ENCODE measurements at regions not wholly inside any gene's neighbourhood (a gene's known extent, or its start where the extent isn't known, plus 50 kb on each side); places are given as distances from the start of the nearest gene placed in this dataset.

- TF ChIP-seq GTF2F1 (IDR thresholded peaks at IDR 0.05; ENCODE audit: borderline replicate concordance, low read depth, low read length) (no peak), CTBP2 (IDR thresholded peaks at IDR 0.05; ENCODE audit: borderline replicate concordance, insufficient read depth, insufficient read length, low read length) (no peak), MAX (IDR thresholded peaks at IDR 0.05) (no peak), GABPA (IDR thresholded peaks at IDR 0.05; ENCODE audit: borderline replicate concordance, insufficient read depth, low read length) (no peak)
Observed at GRCh38 chr11:134662629-134663360, 250.8 kb upstream of the B3GAT1 start (continued).
